Renal cortical epithelial cell (primary cell): ENCODE measurements at regions not wholly inside any gene's neighbourhood (a gene's known extent, or its start where the extent isn't known, plus 50 kb on each side); places are given as distances from the start of the nearest gene placed in this dataset.
"Not testable (repeated sequence)": the region's sequence is repeated elsewhere in the genome, so short reads cannot be mapped to it uniquely, and the experiment has no call there.

ENCODE experiments used
- DNase-seq: peaks from one replicate; pipeline ENCODE4 v3.0.0-alpha.2; 2011; ENCODE audit warnings: low read depth

- no peak for DNase-seq
Measured at GRCh38 chr21:20259031-20259867, 739.0 kb upstream of the NCAM2 start.

GRCh38 chr21:20260124-20260523, 738.1 kb upstream of the NCAM2 start:
- DNase-seq = no peak

- no peak for DNase-seq
Measured at GRCh38 chr21:20261364-20261763, 736.8 kb upstream of the NCAM2 start.

DNA sequence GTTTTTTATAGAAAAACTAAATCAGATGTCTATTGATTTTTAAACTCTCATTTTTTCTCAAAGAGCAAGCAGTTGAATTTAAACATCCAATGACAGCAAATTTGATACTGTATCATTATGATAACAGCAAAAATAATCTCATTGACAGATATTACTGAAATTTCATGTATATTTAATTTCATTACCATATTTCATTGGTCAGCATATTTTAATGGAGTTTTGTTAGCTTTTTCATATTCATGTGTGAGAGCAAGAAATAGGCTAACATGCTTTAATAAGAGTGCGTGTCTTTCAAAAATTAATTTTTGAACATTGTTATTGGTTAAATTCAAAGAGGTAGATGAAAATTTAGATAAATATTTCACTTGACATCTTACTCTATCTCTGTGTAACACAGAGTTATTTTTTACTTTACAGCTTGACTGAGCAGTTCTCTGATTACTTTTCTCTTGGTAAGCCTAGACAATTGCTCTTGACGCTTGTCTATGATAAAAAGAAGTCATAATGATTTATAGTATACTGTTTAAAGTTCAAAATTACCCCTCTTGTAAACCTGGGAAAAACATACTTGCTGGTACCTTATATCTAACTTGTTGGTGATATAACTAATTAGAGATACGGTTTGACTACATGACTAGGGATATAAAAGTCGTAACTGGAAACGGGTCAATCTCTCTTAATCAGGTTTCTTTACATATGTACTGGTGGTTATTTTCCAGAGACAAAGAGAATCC, 732.3 kb upstream of the NCAM2 start:
- DNase-seq = no peak

GRCh38 chr21:20266441-20266710, 731.8 kb upstream of the NCAM2 start:
- DNase-seq = no peak

DNA sequence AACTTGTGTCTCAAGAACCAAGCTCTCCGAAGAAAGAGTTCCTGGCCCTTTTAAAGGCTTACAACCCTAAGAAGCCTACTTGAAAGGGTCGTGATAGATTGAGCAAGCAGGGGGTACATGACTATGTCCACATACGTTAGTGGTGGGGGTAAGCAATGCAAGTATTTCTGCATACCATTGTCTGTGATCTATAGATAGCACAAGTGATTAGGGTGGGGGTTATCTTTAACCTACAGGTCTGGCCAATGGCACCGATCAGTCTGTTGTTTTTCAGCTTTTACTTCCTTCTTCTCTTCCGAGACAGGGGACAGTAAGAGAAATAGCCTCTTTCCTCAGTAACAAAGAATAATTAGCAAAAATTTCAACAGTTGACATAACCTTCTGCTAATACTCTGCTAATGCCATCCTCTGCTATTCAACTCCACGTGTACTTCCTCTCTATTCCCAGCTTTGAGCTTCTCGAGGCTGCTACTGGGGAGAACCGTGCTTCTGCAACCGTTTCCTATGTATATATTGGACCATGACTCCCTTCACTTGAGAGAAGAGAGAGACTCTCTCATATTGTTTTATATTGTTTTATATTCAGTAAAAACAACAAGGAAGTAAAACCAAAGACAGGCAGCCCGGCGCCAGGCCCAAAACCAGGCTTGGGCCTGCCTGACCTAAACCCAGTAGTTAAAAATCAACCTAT, 727.7 kb upstream of the NCAM2 start:
- no peak for DNase-seq

DNA sequence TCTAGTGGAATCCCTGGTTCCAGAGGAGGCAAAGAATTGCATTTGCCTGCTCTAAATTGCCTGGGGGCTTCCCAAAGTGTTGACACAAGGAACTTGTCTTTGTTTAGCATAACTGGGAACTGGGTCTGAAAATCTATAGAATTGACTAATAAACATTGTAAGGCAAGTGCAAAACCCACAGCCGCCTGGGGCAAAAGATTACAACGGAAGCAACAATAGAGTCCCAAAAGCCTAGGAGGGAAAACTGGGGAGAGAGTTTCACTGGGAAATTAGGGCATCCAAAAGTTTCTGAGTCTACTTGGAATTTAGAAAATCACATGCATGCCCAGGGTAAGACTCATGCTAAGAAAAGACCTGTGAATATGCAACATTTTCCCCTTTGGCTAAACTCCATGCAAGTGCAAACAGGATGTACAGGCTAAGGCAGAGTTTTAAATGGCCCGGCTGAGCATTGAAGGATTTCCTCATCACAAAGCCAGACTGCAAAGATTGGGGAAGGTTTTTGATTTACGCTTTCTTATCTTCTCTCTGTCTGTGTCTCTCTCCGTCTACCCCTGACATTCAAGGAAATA, 725.3 kb upstream of the NCAM2 start:
- DNase-seq = no peak

GRCh38 chr21:20276377-20276776, 721.8 kb upstream of the NCAM2 start:
- DNase-seq = no peak

- DNase-seq = no peak
Measured at GRCh38 chr21:20276954-20277353, 721.3 kb upstream of the NCAM2 start.

GRCh38 chr21:20283836-20284235, 714.4 kb upstream of the NCAM2 start:
- no peak for DNase-seq

- DNase-seq = no peak
Measured at GRCh38 chr21:20292280-20292679, 705.9 kb upstream of the NCAM2 start.

GRCh38 chr21:20292854-20293253, 705.4 kb upstream of the NCAM2 start:
- not testable (repeated sequence) for DNase-seq

DNA sequence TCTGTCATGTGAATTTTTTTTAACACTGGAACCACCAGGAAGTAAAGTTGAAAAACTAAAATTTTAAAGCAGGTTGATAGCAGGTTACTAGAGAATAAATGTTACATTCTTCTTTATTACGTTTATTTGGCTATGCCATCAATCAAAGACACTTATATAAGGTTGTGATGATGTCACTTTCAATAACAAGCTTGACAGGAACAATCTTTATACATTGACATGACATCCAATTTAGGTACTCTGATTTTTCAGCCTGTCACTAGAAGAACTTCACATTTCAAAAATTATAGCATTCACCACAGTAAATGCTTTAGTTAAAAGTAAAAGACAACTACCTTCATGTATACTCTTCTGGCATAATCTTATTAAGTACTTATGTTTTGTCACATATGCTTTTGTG, 696.8 kb upstream of the NCAM2 start:
- no peak for DNase-seq

- no peak for DNase-seq
Measured at GRCh38 chr21:20302084-20302483, 696.1 kb upstream of the NCAM2 start.

- DNase-seq = no peak
Measured at GRCh38 chr21:20306836-20307235, 691.4 kb upstream of the NCAM2 start.

DNA sequence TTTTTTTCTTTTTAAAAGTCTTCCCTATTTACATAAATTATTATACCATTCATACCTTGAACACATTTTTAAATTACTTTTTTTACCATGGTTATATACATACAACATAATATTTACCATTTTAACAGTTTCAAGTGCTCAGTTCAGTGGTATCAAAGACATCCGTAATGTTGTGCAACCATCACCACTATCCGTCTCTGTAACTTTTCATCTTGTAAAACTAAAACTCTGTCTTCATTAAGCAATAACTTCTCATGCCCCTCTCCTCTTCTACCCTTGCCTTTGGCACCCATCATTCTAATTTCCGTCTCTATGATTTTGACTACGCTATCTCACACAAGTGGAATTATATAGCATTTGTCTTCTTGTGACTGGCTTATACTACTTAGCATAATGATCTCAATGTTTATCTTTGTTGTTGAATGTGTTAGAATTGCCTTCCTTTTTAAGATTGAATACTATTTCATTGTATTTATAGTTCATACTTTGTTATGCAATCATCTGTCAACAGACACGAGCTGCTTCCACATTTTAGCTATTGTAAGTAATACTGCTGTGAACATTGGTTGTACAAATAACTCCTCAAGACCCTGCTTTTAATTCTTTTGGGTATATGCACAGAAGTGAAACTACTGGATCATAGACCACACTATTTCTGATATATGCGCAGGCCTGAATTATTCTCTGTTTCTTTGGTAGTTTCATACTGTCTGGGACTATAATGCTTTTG, 689.5 kb upstream of the NCAM2 start:
- no peak for DNase-seq

- no peak for DNase-seq
Measured at GRCh38 chr21:20311234-20311787, 686.9 kb upstream of the NCAM2 start.

DNA sequence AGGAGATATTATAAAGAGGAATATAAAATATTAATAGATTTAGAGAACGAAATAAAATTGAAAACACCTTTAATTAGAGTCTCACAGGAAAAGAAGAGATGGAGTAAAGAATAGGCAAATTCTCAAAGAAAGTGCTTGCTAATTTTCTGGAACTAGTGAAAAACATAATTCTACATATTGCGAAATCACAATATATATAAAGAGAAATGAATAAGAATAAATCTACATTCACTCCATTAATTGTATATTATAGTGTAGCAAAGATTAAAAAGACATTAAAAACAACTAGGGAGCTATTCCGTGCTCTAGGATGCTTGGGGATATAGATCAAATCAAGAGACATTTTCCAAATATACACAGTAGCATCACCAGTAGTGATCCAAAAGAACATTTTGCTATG, 685.2 kb upstream of the NCAM2 start:
- DNase-seq = no peak

GRCh38 chr21:20315042-20315441, 683.2 kb upstream of the NCAM2 start:
- no peak for DNase-seq

DNA sequence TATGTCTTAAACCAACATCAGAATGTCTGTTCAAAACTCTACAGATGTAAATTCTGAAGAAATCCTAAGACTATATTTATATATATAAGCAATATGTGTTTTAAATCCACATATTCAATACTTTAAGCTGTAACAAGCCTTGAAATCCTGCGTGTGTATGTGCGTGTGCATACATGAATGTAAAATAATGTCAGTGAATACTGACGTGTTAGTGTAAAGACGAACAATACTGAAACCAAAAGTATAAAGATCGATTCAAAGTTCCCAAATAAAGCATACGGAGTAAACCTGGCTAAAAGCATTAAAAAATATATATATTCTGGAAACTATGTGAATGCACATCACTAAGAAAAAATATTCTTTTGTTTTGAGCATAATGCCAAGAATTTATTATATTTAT, 668.6 kb upstream of the NCAM2 start:
- no peak for DNase-seq

- no peak for DNase-seq
Measured at GRCh38 chr21:20330652-20331051, 667.6 kb upstream of the NCAM2 start.

DNA sequence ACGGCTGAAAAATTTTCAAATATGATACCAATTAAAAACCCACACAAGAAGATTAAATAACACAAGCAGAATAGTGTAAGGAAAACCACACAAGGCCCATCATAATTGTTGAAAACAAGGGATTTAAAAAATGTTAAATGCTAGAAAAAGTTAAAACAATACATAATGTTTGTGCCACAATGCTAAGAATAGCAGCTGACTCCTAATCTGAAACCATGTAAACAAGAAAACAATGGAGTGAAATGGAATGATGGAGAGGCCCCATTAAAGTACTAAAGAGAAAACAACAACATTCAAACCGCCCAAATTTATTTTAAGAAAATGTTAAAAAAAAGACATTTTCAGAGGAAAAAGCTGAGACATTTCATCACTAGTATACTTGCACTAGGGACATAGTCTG, 663.6 kb upstream of the NCAM2 start:
- DNase-seq = no peak
